Fibroblast of the conjunctiva (primary cell): ENCODE measurements at regions not wholly inside any gene's neighbourhood (a gene's known extent, or its start where the extent isn't known, plus 50 kb on each side); places are given as distances from the start of the nearest gene placed in this dataset.

Experiments used
- DNase-seq: peaks from one replicate; pipeline ENCODE4 v3.0.0-alpha.2; 2010; ENCODE audit warnings: low read depth

GRCh38 chr12:66044731-66045130 lies 85.8 kb downstream of the LLPH start:
- peak; percentile 14 for DNase-seq

DNA sequence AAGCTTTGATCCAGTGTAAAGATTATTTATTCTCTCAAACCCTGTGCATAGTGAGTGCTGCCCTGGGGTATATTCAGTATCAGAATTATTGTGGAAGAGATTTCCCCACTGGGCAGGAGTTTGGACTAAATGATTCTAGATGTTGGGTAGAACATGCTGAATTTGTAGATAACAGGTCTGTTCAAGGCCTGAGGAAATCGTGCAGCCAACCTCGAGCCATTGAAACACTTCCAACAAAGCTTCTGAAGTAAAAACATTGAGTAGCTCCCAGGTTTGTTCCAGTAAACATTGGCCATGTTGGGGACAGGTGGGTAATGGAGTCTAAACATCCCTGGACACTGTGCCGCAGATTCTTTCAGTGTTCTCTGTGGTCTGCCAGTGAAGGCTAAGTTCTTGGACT lies 87.5 kb downstream of the LLPH start:
- no peak for DNase-seq

GRCh38 chr12:66041651-66042363 lies 88.7 kb downstream of the LLPH start:
- DNase-seq, result no peak

- peak; percentile 70 for DNase-seq
These were observed 94.2 kb downstream of the LLPH start for GRCh38 chr12:66036317-66036716.

GRCh38 chr12:66035288-66035966 lies 95.1 kb downstream of the LLPH start:
- no peak for DNase-seq

- no peak for DNase-seq
These were observed 97.4 kb downstream of the LLPH start for GRCh38 chr12:66033151-66033550.

GRCh38 chr12:66032739-66033138 lies 97.8 kb downstream of the LLPH start:
- DNase-seq, result no peak

DNA sequence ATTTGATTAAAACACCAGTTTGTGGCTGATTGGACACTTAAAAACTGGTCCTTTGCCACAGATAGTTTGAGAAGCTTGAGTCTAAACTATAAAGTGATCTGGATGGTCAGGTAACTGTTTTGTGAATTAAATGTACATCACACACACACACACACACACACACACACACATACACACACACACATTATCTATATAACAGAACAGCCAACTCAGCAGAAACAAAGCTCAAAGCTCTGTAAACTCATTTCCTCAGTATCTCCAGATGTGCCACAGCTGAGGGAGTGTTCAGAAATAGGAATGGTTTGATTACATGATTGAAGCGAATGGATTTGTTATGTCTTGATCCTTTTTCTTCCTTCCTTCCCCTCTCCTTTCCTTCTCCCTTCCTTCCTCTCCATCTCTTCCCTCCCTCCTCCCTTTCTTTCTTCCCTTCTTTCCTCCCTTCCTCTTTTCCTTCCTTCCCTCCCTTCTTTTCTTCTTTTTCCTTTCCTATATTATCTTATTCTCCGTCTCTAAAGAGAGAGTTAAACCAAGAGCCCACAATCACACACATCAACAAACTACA lies 100.3 kb downstream of the LLPH start:
- DNase-seq, result no peak

DNA sequence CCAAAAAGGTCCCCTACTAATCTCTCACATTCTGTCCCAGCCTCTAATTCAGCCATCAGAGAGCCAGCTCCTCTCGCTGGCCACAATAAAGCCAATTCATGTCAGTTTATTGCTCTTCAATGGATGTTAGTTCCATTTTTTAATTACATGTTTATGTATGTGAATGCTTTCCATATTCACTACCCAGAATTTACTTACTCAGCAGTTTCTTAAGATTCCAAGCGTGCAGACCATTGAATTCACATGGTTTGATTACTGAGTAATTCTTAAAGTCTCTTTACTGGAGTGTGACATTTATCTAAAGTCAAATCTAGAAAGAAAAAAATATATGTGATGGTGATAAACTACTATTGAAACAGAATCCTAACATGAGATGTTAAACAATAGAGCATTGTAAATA lies 102.2 kb downstream of the LLPH start:
- DNase-seq, result no peak

- DNase-seq, result no peak
These were observed 105.1 kb downstream of the LLPH start for GRCh38 chr12:66025477-66025876.

DNA sequence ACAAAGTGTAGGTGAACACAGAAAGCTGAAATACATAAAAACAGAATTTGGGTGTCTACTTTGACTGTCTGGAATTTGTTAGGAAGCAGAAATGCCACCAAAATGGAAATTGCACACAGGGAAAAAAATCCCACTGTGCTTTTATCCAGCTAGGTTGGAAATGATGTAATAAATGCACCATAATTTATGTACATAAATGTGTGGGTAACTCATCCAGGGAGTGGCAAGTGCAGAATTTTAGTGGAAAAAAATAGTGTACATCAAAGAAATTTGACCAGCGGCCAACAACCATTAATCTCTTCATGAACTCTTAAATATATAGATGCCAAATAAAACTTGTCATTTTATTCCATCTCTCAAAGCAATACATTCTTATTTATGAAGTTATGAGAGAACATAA lies 105.6 kb downstream of the LLPH start:
- no peak for DNase-seq

DNA sequence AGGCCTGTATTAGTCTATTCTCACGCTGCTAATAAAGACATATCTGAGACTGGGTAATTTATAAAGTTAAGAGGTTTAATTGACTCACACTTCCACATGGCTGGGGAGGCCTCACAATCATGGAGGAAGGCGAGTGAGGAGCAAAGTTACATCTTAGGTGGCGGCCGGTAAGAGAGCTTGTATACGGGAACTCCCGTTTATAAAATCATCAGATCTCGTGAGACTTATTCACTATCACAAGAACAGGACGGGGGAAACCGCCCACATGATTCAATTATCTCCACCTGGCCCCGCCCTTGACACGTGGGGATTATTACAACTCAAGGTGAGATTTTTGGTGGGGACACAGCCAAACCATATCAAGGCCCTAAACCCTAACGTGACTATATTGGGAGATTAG lies 110.1 kb downstream of the LLPH start:
- DNase-seq, result no peak

DNA sequence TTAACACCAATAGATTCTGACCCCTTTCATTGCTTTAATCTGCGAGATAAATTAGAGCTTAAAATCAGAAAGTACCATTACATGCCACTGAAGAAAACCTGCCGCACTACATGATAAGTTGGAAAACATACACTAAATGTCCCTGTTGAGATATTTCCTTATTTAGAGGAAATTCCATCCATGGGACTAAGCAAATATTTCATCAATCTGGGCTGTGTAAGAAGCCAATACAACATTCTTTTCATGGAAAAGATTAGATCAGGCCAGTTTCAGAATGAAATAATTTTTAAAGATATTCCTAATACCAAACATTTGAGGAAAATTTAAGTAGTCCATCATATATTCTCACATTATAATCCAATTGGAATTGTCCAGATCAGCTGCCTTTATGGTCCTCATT lies 112.8 kb downstream of the LLPH start:
- DNase-seq, result no peak
